ENCODE measurements at regions not wholly inside any gene's neighbourhood (a gene's known extent, or its start where the extent isn't known, plus 50 kb on each side); places are given as distances from the start of the nearest gene placed in this dataset.
"Not testable (repeated sequence)": the region's sequence is repeated elsewhere in the genome, so short reads cannot be mapped to it uniquely, and the experiment has no call there.

GRCh38 chr3:95338446-95338845 is 1275.6 kb downstream of the NSUN3 start:
- H3K27me3 Mint-ChIP-seq (ENCODE audit: unreplicated experiment) = no peaks in the 10 kb centered on the region
- H3K9me3 Mint-ChIP-seq (ENCODE audit: low read depth, unreplicated experiment) = peaks cover 2% of the 10 kb centered on the region
- no TSS peak for BruUV-seq (replicated peaks)

GRCh38 chr3:95341314-95341713 is 1278.5 kb downstream of the NSUN3 start:
- DNase-seq = peak; percentile 51
- CTCF ChIA-PET = interaction anchor here (0.5 to 0.7 kb wide), 3 partner anchors 11 to 1079 kb away, joined by 3 read pairs; no protein-coding TSS in a partner anchor
- Mint-ChIP-seq H3K4me1 (ENCODE audit: low read depth, unreplicated experiment) (peaks cover 46% of the 10 kb centered on the region), H3K4me3 (ENCODE audit: low read depth, unreplicated experiment) (no peak overlapping the region), H3K9me3 (ENCODE audit: low read depth, unreplicated experiment) (peaks cover 3% of the 10 kb centered on the region), H3K27me3 (ENCODE audit: unreplicated experiment) (no peaks in the 10 kb centered on the region), H3K27ac (ENCODE audit: unreplicated experiment) (no peak overlapping the region), H3K36me3 (ENCODE audit: insufficient read depth, unreplicated experiment) (no peaks in the 10 kb centered on the region)
- BruUV-seq (replicated peaks) = no TSS peak
- no peak for TF ChIP-seq CTCF (IDR thresholded peaks at IDR 0.05; ENCODE audit: unreplicated experiment)
- intact Hi-C loops (cut with micrococcal nuclease; ENCODE audit: unreplicated experiment) = loop anchor here (5.0 to 10.0 kb wide), 2 partner anchors 39 to 347 kb away; no protein-coding TSS in a partner anchor

More at GRCh38 chr3:95338446-95338845, 1275.6 kb downstream of the NSUN3 start:
- Mint-ChIP-seq H3K4me1 (ENCODE audit: low read depth, unreplicated experiment) (peaks cover 47% of the 10 kb centered on the region), H3K36me3 (ENCODE audit: insufficient read depth, unreplicated experiment) (no peaks in the 10 kb centered on the region), H3K27ac (ENCODE audit: unreplicated experiment) (no peak overlapping the region), H3K4me3 (ENCODE audit: low read depth, unreplicated experiment) (no peak overlapping the region)
- TF ChIP-seq CTCF (IDR thresholded peaks at IDR 0.05; ENCODE audit: unreplicated experiment) = no peak
- intact Hi-C loops (cut with micrococcal nuclease; ENCODE audit: unreplicated experiment) = no loop called here
- no peak for DNase-seq
- CTCF ChIA-PET = no interaction called here

- peaks cover 3% of the 10 kb centered on the region for H3K9me3 Mint-ChIP-seq (ENCODE audit: low read depth, unreplicated experiment)
- no peak for TF ChIP-seq CTCF (IDR thresholded peaks at IDR 0.05; ENCODE audit: unreplicated experiment)
- no peak for DNase-seq
- no peak overlapping the region for H3K4me3 Mint-ChIP-seq (ENCODE audit: low read depth, unreplicated experiment)
- intact Hi-C loops (cut with micrococcal nuclease; ENCODE audit: unreplicated experiment) = loop anchor here (5.0 to 10.0 kb wide), 2 partner anchors 41 to 348 kb away; no protein-coding TSS in a partner anchor
- no peaks in the 10 kb centered on the region for H3K36me3 Mint-ChIP-seq (ENCODE audit: insufficient read depth, unreplicated experiment)
- peak overlapping the region; percentile 50 for H3K27ac Mint-ChIP-seq (ENCODE audit: unreplicated experiment)
- no peaks in the 10 kb centered on the region for H3K27me3 Mint-ChIP-seq (ENCODE audit: unreplicated experiment)
- BruUV-seq (replicated peaks) = no TSS peak
- CTCF ChIA-PET = interaction anchor here (1.6 kb wide), 1 partner anchor 14 kb away, joined by 4 read pairs; no protein-coding TSS in a partner anchor
- H3K4me1 Mint-ChIP-seq (ENCODE audit: low read depth, unreplicated experiment) = peaks cover 57% of the 10 kb centered on the region
These were observed 1280.4 kb downstream of the NSUN3 start for GRCh38 chr3:95343228-95343627.

GRCh38 chr3:95343767-95344166 is 1280.9 kb downstream of the NSUN3 start:
- TF ChIP-seq CTCF (IDR thresholded peaks at IDR 0.05; ENCODE audit: unreplicated experiment) = no peak
- intact Hi-C loops (cut with micrococcal nuclease; ENCODE audit: unreplicated experiment) = loop anchor here (5.0 to 10.0 kb wide), 2 partner anchors 41 to 349 kb away; no protein-coding TSS in a partner anchor
- CTCF ChIA-PET = interaction anchor here (1.6 kb wide), 1 partner anchor 13 kb away, joined by 4 read pairs; no protein-coding TSS in a partner anchor
- Mint-ChIP-seq H3K4me1 (ENCODE audit: low read depth, unreplicated experiment) (peaks cover 56% of the 10 kb centered on the region), H3K27me3 (ENCODE audit: unreplicated experiment) (no peaks in the 10 kb centered on the region), H3K9me3 (ENCODE audit: low read depth, unreplicated experiment) (peaks cover 3% of the 10 kb centered on the region), H3K36me3 (ENCODE audit: insufficient read depth, unreplicated experiment) (no peaks in the 10 kb centered on the region), H3K27ac (ENCODE audit: unreplicated experiment) (peak overlapping the region; percentile 50), H3K4me3 (ENCODE audit: low read depth, unreplicated experiment) (no peak overlapping the region)
- DNase-seq = no peak
- no TSS peak for BruUV-seq (replicated peaks)

- CTCF ChIA-PET; H3K36me3 Mint-ChIP-seq (ENCODE audit: insufficient read depth, unreplicated experiment); BruUV-seq (replicated peaks); H3K9me3 Mint-ChIP-seq (ENCODE audit: low read depth, unreplicated experiment); H3K27me3 Mint-ChIP-seq (ENCODE audit: unreplicated experiment): not testable (repeated sequence)
- Mint-ChIP-seq H3K4me1 (ENCODE audit: low read depth, unreplicated experiment) (peaks cover 56% of the 10 kb centered on the region), H3K4me3 (ENCODE audit: low read depth, unreplicated experiment) (peak overlapping the region; percentile 26), H3K27ac (ENCODE audit: unreplicated experiment) (peak overlapping the region; percentile 78)
- DNase-seq = peak; percentile 18
- intact Hi-C loops (cut with micrococcal nuclease; ENCODE audit: unreplicated experiment) = loop anchor here (10.0 kb wide), 1 partner anchor 353 kb away; no protein-coding TSS in a partner anchor
These were observed 1285.1 kb downstream of the NSUN3 start for GRCh38 chr3:95347936-95348335.
